LNCAP (cell line): ENCODE measurements at regions not wholly inside any gene's neighbourhood (a gene's known extent, or its start where the extent isn't known, plus 50 kb on each side); places are given as distances from the start of the nearest gene placed in this dataset.

Experiments
- CTCF ChIP-seq: fragments of 450-650 bp; IDR thresholded peaks from 2 replicates; pipeline ENCODE4 v1.5.1; 2017; ENCODE audit warnings: mild to moderate bottlenecking

DNA sequence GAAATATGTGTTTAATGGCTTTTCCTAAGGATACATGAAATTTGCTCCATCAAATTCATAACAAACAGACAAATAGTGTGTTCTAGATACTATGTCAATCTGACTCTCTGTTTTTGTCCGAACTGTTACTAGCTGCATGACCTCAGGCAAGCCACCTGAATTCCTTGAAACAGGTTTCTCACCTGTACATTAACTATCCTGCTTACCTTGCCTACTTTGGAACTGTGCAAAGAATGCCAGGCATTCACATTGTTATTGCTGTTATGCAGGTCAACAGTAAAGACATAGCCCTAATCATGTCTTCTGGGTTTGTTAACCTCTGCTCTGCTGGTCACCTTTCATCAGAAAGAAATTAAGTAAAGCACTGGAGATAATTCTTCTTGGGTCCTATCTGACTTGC, 1283.9 kb upstream of the CELF2 start:
- no peak for TF ChIP-seq CTCF

GRCh38 chr10:9734218-9734617, 1283.5 kb upstream of the CELF2 start:
- TF ChIP-seq CTCF = no peak

DNA sequence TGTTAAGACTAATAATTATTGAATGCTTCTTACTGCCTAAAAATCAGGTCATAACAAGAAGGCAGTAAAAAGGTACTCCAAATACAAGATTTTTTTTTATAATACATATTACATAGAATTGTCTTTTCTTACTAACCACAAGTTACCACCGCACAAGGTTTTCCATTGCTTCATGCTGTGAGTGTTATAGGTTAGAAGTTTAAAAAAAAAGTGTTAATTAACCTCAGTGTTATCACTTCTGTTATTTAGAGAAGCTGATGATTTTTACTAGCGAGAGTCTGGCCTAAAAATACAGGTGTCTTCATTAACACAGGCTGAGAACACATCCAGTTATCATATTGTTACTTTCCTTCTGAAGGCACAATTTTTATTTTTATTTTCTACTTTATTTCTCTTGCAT, 1281.9 kb upstream of the CELF2 start:
- no peak for TF ChIP-seq CTCF

- no peak for TF ChIP-seq CTCF
Measured at GRCh38 chr10:9743639-9744038, 1274.0 kb upstream of the CELF2 start.

GRCh38 chr10:9745158-9745557, 1272.5 kb upstream of the CELF2 start:
- TF ChIP-seq CTCF = no peak

- no peak for TF ChIP-seq CTCF
Measured at GRCh38 chr10:9757176-9757575, 1260.5 kb upstream of the CELF2 start.

GRCh38 chr10:9759596-9759995, 1258.1 kb upstream of the CELF2 start:
- no peak for TF ChIP-seq CTCF

- TF ChIP-seq CTCF = no peak
Measured at GRCh38 chr10:9762966-9763656, 1254.6 kb upstream of the CELF2 start.
